ENCODE measurements at regions not wholly inside any gene's neighbourhood (a gene's known extent, or its start where the extent isn't known, plus 50 kb on each side); places are given as distances from the start of the nearest gene placed in this dataset.

DNA sequence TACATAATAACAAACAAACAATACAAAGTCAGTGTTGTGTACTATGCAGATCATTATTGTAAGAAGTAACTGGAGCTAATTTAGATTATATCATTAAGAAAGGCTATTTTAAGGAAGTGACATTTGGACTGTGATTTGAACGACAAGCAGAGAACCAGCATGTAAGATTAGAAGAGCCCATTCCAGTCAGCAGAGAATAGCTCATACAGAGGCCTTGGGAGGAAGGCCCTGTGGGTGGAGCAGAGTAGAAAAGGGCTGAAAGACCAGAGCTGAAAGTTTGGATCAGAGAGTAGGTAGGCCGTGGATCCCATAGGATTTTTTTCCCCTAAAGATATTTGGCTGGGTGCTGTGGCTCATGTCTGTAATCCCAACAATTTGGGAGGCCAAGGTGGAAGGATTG lies 190.1 kb downstream of the OMA1 start:
- Histone ChIP-seq H3K27me3 (ENCODE audit: control insufficient read depth, insufficient read depth, low read length, poor library complexity, severe bottlenecking) (no peaks in the 10 kb centered on the region), H3K9ac (ENCODE audit: extremely low read depth, low read length, poor library complexity, severe bottlenecking) (no peak overlapping the region), H3K4me1 (ENCODE audit: control insufficient read depth, insufficient read depth, low read length) (peaks cover 2% of the 10 kb centered on the region), H3K36me3 (ENCODE audit: control insufficient read depth, insufficient read depth, low read length) (no peaks in the 10 kb centered on the region), H3K27ac (ENCODE audit: low read depth, low read length) (no peak overlapping the region), H3K9me3 (ENCODE audit: control insufficient read depth, low read length) (no peaks in the 10 kb centered on the region), H3K4me3 (ENCODE audit: low read length) (no peak overlapping the region)
- Mint-ChIP-seq H3K36me3 (ENCODE audit: low read depth) (no peaks in the 10 kb centered on the region), H3K9me3 (no peaks in the 10 kb centered on the region), H3K4me1 (peaks cover 11% of the 10 kb centered on the region), H3K27ac (no peak overlapping the region), H3K4me3 (no peak overlapping the region), H3K27me3 (ENCODE audit: insufficient read depth) (no peaks in the 10 kb centered on the region)
- no peak for DNase-seq
- TF ChIP-seq, protein P1, sequence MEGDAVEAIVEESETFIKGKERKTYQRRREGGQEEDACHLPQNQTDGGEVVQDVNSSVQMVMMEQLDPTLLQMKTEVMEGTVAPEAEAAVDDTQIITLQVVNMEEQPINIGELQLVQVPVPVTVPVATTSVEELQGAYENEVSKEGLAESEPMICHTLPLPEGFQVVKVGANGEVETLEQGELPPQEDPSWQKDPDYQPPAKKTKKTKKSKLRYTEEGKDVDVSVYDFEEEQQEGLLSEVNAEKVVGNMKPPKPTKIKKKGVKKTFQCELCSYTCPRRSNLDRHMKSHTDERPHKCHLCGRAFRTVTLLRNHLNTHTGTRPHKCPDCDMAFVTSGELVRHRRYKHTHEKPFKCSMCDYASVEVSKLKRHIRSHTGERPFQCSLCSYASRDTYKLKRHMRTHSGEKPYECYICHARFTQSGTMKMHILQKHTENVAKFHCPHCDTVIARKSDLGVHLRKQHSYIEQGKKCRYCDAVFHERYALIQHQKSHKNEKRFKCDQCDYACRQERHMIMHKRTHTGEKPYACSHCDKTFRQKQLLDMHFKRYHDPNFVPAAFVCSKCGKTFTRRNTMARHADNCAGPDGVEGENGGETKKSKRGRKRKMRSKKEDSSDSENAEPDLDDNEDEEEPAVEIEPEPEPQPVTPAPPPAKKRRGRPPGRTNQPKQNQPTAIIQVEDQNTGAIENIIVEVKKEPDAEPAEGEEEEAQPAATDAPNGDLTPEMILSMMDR (conservative IDR thresholded peaks at IDR 0.05), result no peak
- 86 to 90% methylated on average over 2 of the region's 2 CpGs for WGBS, 2 experiments (ENCODE audit: insufficient coverage in 1 of 2, insufficient read length in 1 of 2)

DNA sequence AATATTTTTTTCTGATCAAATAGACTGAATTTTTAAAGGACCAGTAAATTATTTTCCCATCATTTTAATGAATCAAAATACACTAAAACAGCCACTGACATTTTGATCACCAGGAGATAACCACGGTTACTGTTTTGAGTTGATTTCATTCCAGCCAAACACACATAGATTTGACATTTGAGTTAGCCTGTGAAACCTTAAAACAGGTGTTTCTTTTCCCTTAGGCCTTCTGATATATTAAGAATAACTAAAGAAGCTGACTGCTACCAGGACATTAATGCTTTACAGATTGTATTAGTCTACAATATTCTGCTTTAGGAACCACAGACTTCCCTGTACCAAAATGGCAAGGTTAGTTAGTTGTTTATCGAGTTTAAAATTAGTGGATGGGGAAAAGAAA lies 193.4 kb downstream of the OMA1 start:
- Mint-ChIP-seq H3K9me3 (peaks cover 6% of the 10 kb centered on the region), H3K4me3 (no peak overlapping the region), H3K36me3 (ENCODE audit: low read depth) (no peaks in the 10 kb centered on the region), H3K27ac (no peak overlapping the region), H3K4me1 (peaks cover 8% of the 10 kb centered on the region), H3K27me3 (ENCODE audit: insufficient read depth) (no peaks in the 10 kb centered on the region)
- TF ChIP-seq, protein P1 (conservative IDR thresholded peaks at IDR 0.05), result no peak
- Histone ChIP-seq H3K4me1 (ENCODE audit: control insufficient read depth, insufficient read depth, low read length) (peaks cover 2% of the 10 kb centered on the region), H3K27me3 (ENCODE audit: control insufficient read depth, insufficient read depth, low read length, poor library complexity, severe bottlenecking) (no peaks in the 10 kb centered on the region), H3K9me3 (ENCODE audit: control insufficient read depth, low read length) (no peaks in the 10 kb centered on the region), H3K4me3 (ENCODE audit: low read length) (no peak overlapping the region), H3K36me3 (ENCODE audit: control insufficient read depth, insufficient read depth, low read length) (no peaks in the 10 kb centered on the region), H3K9ac (ENCODE audit: extremely low read depth, low read length, poor library complexity, severe bottlenecking) (no peak overlapping the region), H3K27ac (ENCODE audit: low read depth, low read length) (no peak overlapping the region)
- DNase-seq, result no peak
- WGBS, 2 experiments (ENCODE audit: insufficient coverage in 1 of 2, insufficient read length in 1 of 2), result 90% methylated on average over 1 of the region's 2 CpGs; no CpG with 5 or more reads in 1 of the 2 experiments

DNA sequence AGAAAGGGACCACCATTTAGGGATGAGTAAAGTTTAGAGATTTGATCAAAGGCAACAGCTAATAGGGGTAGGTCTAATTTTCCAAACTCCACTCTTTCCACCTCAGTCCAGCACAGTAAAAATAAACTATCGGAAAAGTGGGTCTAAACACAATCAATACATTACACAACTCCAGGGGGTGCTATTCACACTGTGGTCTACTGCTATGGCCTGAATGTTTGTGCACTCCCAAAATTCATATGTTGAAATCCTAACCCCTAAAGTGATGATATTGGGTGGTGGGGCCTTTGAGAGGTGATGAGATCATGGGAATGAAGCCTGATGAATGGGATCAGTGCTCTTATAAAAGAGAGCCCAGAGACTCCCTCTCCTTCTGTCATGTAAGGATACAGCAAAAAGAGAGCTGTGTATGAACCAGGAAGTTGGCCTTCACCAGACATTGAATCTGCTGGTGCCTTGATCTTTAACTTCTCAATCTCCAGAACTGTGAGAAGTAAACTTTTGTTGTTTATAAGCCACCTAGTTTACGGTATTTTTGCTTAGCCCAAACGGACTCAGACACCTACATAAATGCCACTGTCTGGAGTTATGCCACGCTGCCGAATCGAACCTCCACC lies 193.9 kb downstream of the OMA1 start:
- Histone ChIP-seq H3K9ac (ENCODE audit: extremely low read depth, low read length, poor library complexity, severe bottlenecking) (no peak overlapping the region), H3K27ac (ENCODE audit: low read depth, low read length) (no peak overlapping the region), H3K27me3 (ENCODE audit: control insufficient read depth, insufficient read depth, low read length, poor library complexity, severe bottlenecking) (no peaks in the 10 kb centered on the region), H3K9me3 (ENCODE audit: control insufficient read depth, low read length) (no peaks in the 10 kb centered on the region), H3K36me3 (ENCODE audit: control insufficient read depth, insufficient read depth, low read length) (no peaks in the 10 kb centered on the region), H3K4me3 (ENCODE audit: low read length) (no peak overlapping the region), H3K4me1 (ENCODE audit: control insufficient read depth, insufficient read depth, low read length) (no peaks in the 10 kb centered on the region)
- peaks cover 6% of the 10 kb centered on the region for H3K9me3 Mint-ChIP-seq
- no peaks in the 10 kb centered on the region for H3K27me3 Mint-ChIP-seq (ENCODE audit: insufficient read depth)
- TF ChIP-seq, protein P1 (conservative IDR thresholded peaks at IDR 0.05), result peak; percentile 34
- H3K36me3 Mint-ChIP-seq (ENCODE audit: low read depth), result no peaks in the 10 kb centered on the region
- H3K4me3 Mint-ChIP-seq, result no peak overlapping the region
- H3K27ac Mint-ChIP-seq, result no peak overlapping the region
- peaks cover 2% of the 10 kb centered on the region for H3K4me1 Mint-ChIP-seq
- no peak for DNase-seq
- WGBS, 2 experiments (ENCODE audit: insufficient coverage in 1 of 2, insufficient read length in 1 of 2), result 86 to 88% methylated on average over 4 to 6 of the region's 6 CpGs
